ENCODE measurements at regions not wholly inside any gene's neighbourhood (a gene's known extent, or its start where the extent isn't known, plus 50 kb on each side); places are given as distances from the start of the nearest gene placed in this dataset.
"Not testable (repeated sequence)": the region's sequence is repeated elsewhere in the genome, so short reads cannot be mapped to it uniquely, and the experiment has no call there.

DNA sequence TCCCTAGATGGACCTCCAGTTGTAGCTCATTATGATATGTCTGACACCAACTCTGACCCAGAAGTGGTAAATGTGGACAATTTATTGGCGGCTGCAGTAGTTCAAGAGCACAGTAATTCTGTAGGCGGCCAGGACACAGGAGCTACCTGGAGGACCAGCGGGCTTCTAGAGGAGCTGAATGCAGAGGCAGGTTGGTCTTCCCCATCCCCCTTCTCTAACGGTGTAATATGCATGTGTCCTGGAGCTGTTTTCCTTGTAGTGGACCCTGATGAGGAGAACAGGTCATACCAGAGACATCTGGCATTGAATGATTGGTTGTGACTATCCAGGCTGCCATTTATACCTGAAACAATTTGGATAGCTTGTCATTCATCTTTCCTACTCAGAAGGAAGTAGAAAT is 135.8 kb downstream of the HAUS1 start:
- WGBS, 2 donors, result 84 to 88% methylated on average over 4 of the region's 4 CpGs
- intact Hi-C loops (cut with DNase I; ENCODE audit: low total_unique reads), result no loop called here
- no peak overlapping the region for H3K27ac ChIP-seq
- no peaks in the 10 kb centered on the region for H3K4me1 ChIP-seq
- no peak for TF ChIP-seq POLR2A (IDR thresholded peaks at IDR 0.05)
- no peaks in the 10 kb centered on the region for H3K27me3 ChIP-seq
- H3K36me3 ChIP-seq (ENCODE audit: low read depth, missing control alignments), result no peaks in the 10 kb centered on the region
- no peak overlapping the region for H3K4me3 ChIP-seq
- H3K9me3 ChIP-seq, result no peaks in the 10 kb centered on the region
- DNase-seq, result no peak

DNA sequence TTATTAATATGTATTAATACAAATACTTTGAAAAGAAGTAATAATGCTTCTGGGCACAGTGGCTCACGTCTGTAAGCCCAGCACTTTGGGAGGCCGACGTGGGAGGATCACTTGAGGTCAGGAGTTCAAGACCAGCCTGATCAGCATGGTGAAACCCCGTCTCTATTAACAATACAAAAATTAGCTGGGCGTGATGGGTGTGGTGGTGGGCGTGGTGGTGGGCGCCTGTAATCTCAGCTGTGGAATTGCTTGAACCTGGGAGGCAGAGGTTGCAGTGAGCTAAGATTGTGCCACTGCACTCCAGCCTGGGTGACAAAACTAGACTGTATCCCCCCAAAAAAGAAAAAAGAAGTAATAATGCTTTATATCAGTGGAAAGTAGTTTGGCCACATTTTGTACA is 137.2 kb downstream of the HAUS1 start:
- H3K4me3 ChIP-seq; H3K27ac ChIP-seq; H3K36me3 ChIP-seq (ENCODE audit: low read depth, missing control alignments); intact Hi-C loops (cut with DNase I; ENCODE audit: low total_unique reads); DNase-seq; H3K4me1 ChIP-seq; H3K27me3 ChIP-seq; H3K9me3 ChIP-seq: not testable (repeated sequence)
- 80 to 87% methylated on average over 7 of the region's 7 CpGs for WGBS, 2 donors

DNA sequence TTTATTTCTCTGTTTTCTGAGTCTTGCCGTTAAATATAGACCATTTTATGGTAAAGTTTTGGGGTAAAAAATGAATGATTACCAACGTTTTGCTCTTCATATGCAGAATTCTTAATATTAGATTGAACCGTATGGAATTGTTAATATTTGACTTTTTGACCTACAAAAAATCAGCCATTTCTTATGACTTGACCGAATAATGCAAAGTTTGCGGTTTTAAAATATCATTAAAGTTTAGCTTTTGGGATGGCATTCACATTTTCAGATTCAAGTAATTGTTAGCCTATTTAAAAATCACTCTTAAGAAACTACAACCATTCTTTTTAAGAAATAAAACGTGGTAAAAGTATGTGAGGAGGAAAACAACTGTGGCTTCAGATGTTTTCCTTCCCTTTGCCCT is 138.0 kb downstream of the HAUS1 start:
- Histone ChIP-seq H3K27me3 (no peaks in the 10 kb centered on the region), H3K4me3 (no peak overlapping the region), H3K36me3 (ENCODE audit: low read depth, missing control alignments) (no peaks in the 10 kb centered on the region), H3K4me1 (no peaks in the 10 kb centered on the region), H3K9me3 (no peaks in the 10 kb centered on the region), H3K27ac (no peak overlapping the region)
- DNase-seq, result no peak
- TF ChIP-seq, protein P1, sequence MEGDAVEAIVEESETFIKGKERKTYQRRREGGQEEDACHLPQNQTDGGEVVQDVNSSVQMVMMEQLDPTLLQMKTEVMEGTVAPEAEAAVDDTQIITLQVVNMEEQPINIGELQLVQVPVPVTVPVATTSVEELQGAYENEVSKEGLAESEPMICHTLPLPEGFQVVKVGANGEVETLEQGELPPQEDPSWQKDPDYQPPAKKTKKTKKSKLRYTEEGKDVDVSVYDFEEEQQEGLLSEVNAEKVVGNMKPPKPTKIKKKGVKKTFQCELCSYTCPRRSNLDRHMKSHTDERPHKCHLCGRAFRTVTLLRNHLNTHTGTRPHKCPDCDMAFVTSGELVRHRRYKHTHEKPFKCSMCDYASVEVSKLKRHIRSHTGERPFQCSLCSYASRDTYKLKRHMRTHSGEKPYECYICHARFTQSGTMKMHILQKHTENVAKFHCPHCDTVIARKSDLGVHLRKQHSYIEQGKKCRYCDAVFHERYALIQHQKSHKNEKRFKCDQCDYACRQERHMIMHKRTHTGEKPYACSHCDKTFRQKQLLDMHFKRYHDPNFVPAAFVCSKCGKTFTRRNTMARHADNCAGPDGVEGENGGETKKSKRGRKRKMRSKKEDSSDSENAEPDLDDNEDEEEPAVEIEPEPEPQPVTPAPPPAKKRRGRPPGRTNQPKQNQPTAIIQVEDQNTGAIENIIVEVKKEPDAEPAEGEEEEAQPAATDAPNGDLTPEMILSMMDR (IDR thresholded peaks at IDR 0.05), result no peak
- no peak for TF ChIP-seq POLR2A (IDR thresholded peaks at IDR 0.05)
- intact Hi-C loops (cut with DNase I; ENCODE audit: low total_unique reads), result no loop called here
- WGBS, 2 donors, result 95% methylated on average over 6 of the region's 6 CpGs

DNA sequence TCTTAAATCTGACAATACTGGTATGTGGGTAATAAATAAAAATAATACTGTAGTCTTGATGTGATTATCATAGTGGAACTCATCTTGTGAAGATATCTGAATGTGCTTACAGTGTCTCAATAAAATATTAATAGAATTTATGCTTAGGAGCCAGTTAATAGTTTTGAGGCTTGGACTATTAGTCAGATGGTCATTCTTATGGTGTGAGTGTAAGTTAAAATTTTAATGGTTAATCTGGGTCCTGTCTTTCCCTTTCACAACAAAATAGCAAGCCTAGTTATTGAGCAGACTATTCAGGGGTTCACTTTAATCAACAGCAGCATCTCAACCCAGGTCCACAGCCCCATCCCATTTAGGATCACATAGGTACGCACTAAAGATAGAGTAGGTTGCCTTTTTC is 138.9 kb downstream of the HAUS1 start:
- no peak for DNase-seq
- no peak overlapping the region for H3K4me3 ChIP-seq
- no peaks in the 10 kb centered on the region for H3K9me3 ChIP-seq
- 0 to 39% methylated on average over 1 of the region's 1 CpG for WGBS, 2 donors
- H3K27me3 ChIP-seq, result no peaks in the 10 kb centered on the region
- intact Hi-C loops (cut with DNase I; ENCODE audit: low total_unique reads), result no loop called here
- no peaks in the 10 kb centered on the region for H3K4me1 ChIP-seq
- H3K36me3 ChIP-seq (ENCODE audit: low read depth, missing control alignments), result no peaks in the 10 kb centered on the region
- H3K27ac ChIP-seq, result no peak overlapping the region
- TF ChIP-seq POLR2A (IDR thresholded peaks at IDR 0.05), result no peak
- TF ChIP-seq, protein P1 (IDR thresholded peaks at IDR 0.05), result no peak

DNA sequence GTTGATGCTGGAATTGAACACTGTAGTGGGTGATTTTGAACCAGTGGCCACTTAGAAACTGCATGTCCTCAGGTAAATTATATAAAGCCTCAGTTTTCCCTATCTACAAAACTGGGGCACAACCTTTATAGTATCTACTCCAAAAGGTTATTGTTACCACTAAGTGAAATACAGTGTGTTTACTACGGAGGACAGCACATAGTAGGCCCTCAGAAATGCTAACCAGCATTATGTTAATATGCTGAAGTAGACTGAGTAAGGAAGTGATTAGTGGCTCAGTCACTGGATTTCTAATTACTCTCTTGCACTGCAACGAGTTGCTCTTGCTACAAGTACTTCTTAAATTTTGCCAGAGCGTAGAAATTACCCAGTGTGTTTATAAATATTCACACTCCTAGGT is 139.5 kb downstream of the HAUS1 start:
- H3K4me3 ChIP-seq, result no peak overlapping the region
- H3K4me1 ChIP-seq, result no peaks in the 10 kb centered on the region
- H3K36me3 ChIP-seq (ENCODE audit: low read depth, missing control alignments), result no peaks in the 10 kb centered on the region
- H3K27me3 ChIP-seq, result no peaks in the 10 kb centered on the region
- intact Hi-C loops (cut with DNase I; ENCODE audit: low total_unique reads), result no loop called here
- no peak for DNase-seq
- 92 to 94% methylated on average over 3 of the region's 3 CpGs for WGBS, 2 donors
- TF ChIP-seq, protein P1 (IDR thresholded peaks at IDR 0.05), result no peak
- TF ChIP-seq POLR2A (IDR thresholded peaks at IDR 0.05), result no peak
- no peaks in the 10 kb centered on the region for H3K9me3 ChIP-seq
- H3K27ac ChIP-seq, result no peak overlapping the region

DNA sequence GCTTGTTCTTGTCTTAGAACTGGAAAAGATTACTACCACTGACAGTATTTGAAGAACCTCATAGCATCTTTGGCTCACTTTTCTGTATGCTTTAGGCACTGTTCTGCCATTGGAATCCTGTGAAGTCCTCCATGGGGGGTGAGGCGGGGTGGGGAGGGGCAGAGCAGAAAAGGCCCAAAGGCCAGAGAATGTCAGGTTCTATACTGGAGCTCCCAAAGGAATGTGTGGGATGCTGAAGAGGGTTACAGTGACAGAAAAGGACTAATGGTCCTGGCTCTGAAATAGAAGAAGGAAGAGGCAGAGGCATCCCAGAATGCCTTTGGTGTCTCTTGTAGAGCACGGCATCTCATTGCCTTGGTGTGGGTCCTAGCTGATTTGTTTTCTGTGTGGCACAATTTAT is 141.9 kb downstream of the HAUS1 start:
- H3K27me3 ChIP-seq, result no peaks in the 10 kb centered on the region
- no peaks in the 10 kb centered on the region for H3K36me3 ChIP-seq (ENCODE audit: low read depth, missing control alignments)
- no peak overlapping the region for H3K27ac ChIP-seq
- no peaks in the 10 kb centered on the region for H3K9me3 ChIP-seq
- TF ChIP-seq POLR2A (IDR thresholded peaks at IDR 0.05), result no peak
- H3K4me3 ChIP-seq, result no peak overlapping the region
- intact Hi-C loops (cut with DNase I; ENCODE audit: low total_unique reads), result no loop called here
- 93 to 100% methylated on average over 2 of the region's 2 CpGs for WGBS, 2 donors
- no peaks in the 10 kb centered on the region for H3K4me1 ChIP-seq
- no peak for DNase-seq
